Body of pancreas (tissue), 4 donors: ENCODE measurements at regions not wholly inside any gene's neighbourhood (a gene's known extent, or its start where the extent isn't known, plus 50 kb on each side); places are given as distances from the start of the nearest gene placed in this dataset.

Source experiments
- ATAC-seq: fragments of 150-250 bp; one replicate; pipeline ENCODE4 v1.9.1; 2016
- DNase-seq, 4 donors: peaks; one replicate each; pipeline ENCODE4 v3.0.0-alpha.2; 2019
- H3K27ac ChIP-seq, 4 donors: fragments of 200-600 bp; sonication (generic); 1 replicate in 3 of 4; 2 replicates in 1 of 4; pipeline versions ENCODE4 v1.5.1 to v1.6.1; 2016 to 2019; ENCODE audit warnings: mild to moderate bottlenecking in 1 of 4, mixed read lengths in 1 of 4, moderate library complexity in 1 of 4
- H3K27me3 ChIP-seq, 2 donors: fragments of 200-600 bp; sonication (generic); one replicate each; pipeline ENCODE4 v1.6.0; 2016; ENCODE audit warnings: mild to moderate bottlenecking in 1 of 2
- H3K36me3 ChIP-seq, 2 donors: fragments of 200-600 bp; sonication (generic); replicated peaks in 1 of 2; 2 replicates each; pipeline ENCODE4 v1.5.1; 2016; ENCODE audit warnings: low read depth in 2 of 2; ENCODE audit not compliant: insufficient read depth in 1 of 2
- H3K4me1 ChIP-seq: fragments of 200-600 bp; sonication (generic); one replicate; pipeline ENCODE4 v1.6.0; 2016
- H3K4me3 ChIP-seq, 2 donors: fragments of 200-600 bp; sonication (generic); 1 replicate in 1 of 2; 2 replicates in 1 of 2; pipeline ENCODE4 v1.5.1; 2016 to 2019
- H3K9me3 ChIP-seq, 3 donors: fragments of 200-600 bp; sonication (generic); 1 replicate in 2 of 3; 2 replicates in 1 of 3; pipeline ENCODE4 v1.5.1; 2016
- POLR2A ChIP-seq, 3 donors: fragments of 450-650 bp; IDR thresholded peaks; one replicate each; pipeline ENCODE4 v1.6.1; 2016; ENCODE audit warnings: antibody characterized with exemption in 3 of 3, mild to moderate bottlenecking in 2 of 3
- WGBS, 2 donors: methylation state at CpG; one replicate each; pipeline ENCODE4 v1.1.5; 2017; 5-methylcytosine and 5-hydroxymethylcytosine counted together
- intact Hi-C: fragments of 100-400 bp; cut with DNase I; formaldehyde crosslinking; loops from one replicate; pipeline ENCODE4 v1.15.1; 2023
- TF ChIP-seq, protein P1 (sequence below), 7 experiments: fragments of 450-650 bp in 4 of 7; fragments of 200-600 bp in 3 of 7; sonication (generic) in 3 of 7; IDR thresholded peaks; one replicate each; pipeline ENCODE4 v1.5.1; 2016 to 2019; ENCODE audit warnings: antibody characterized with exemption in 7 of 7

GRCh38 chr5:125103459-125103858 is 357.0 kb upstream of the ZNF608 start:
- intact Hi-C loops, result no loop called here
- TF ChIP-seq, protein P1, sequence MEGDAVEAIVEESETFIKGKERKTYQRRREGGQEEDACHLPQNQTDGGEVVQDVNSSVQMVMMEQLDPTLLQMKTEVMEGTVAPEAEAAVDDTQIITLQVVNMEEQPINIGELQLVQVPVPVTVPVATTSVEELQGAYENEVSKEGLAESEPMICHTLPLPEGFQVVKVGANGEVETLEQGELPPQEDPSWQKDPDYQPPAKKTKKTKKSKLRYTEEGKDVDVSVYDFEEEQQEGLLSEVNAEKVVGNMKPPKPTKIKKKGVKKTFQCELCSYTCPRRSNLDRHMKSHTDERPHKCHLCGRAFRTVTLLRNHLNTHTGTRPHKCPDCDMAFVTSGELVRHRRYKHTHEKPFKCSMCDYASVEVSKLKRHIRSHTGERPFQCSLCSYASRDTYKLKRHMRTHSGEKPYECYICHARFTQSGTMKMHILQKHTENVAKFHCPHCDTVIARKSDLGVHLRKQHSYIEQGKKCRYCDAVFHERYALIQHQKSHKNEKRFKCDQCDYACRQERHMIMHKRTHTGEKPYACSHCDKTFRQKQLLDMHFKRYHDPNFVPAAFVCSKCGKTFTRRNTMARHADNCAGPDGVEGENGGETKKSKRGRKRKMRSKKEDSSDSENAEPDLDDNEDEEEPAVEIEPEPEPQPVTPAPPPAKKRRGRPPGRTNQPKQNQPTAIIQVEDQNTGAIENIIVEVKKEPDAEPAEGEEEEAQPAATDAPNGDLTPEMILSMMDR (IDR thresholded peaks at IDR 0.05), result no peak
- ATAC-seq (no peak), DNase-seq (no peak)
- Histone ChIP-seq H3K9me3 (no peaks in the 10 kb centered on the region), H3K4me3 (no peak overlapping the region), H3K36me3 (no peaks in the 10 kb centered on the region), H3K27ac (no peak overlapping the region), H3K4me1 (no peaks in the 10 kb centered on the region), H3K27me3 (no peaks in the 10 kb centered on the region)
- 63 to 64% methylated on average over 1 of the region's 1 CpG for WGBS, 2 donors

DNA sequence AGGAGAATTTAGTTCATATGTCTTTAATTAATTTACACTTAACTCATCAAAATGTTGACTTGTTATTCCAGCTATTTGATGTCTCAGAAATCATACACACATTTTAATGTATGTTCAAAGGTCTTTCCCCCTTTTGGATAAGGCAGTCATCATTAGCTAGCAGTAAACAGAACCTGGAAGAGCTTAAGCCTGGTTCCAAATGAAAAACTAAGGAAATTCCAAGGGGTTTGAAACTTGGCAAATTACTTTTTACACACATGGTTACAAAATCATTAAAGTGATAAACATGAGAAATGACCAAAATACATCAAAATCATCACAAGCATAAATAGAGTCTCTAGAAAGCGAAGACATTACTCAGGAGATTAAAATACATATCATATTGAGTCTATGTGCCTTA is 359.8 kb upstream of the ZNF608 start:
- Histone ChIP-seq H3K27me3 (no peaks in the 10 kb centered on the region), H3K4me3 (no peak overlapping the region), H3K4me1 (no peaks in the 10 kb centered on the region), H3K27ac (no peak overlapping the region), H3K36me3 (no peaks in the 10 kb centered on the region), H3K9me3 (no peaks in the 10 kb centered on the region)
- intact Hi-C loops, result no loop called here
- ATAC-seq (no peak), DNase-seq (no peak)
- TF ChIP-seq, protein P1 (IDR thresholded peaks at IDR 0.05), result no peak
- no peak for TF ChIP-seq POLR2A (IDR thresholded peaks at IDR 0.05)
- WGBS, 2 donors, result 89 to 91% methylated on average over 1 of the region's 1 CpG

GRCh38 chr5:125106881-125107280 is 360.4 kb upstream of the ZNF608 start:
- no peak overlapping the region for H3K27ac ChIP-seq
- TF ChIP-seq POLR2A (IDR thresholded peaks at IDR 0.05), result no peak
- TF ChIP-seq, protein P1 (IDR thresholded peaks at IDR 0.05), result no peak
- no peaks in the 10 kb centered on the region for H3K4me1 ChIP-seq
- no peaks in the 10 kb centered on the region for H3K27me3 ChIP-seq
- intact Hi-C loops, result no loop called here
- no peak overlapping the region for H3K4me3 ChIP-seq
- ATAC-seq (no peak), DNase-seq (no peak)
- no peaks in the 10 kb centered on the region for H3K9me3 ChIP-seq
- H3K36me3 ChIP-seq, result no peaks in the 10 kb centered on the region

- Histone ChIP-seq H3K4me1 (no peaks in the 10 kb centered on the region), H3K4me3 (no peak overlapping the region), H3K36me3 (no peaks in the 10 kb centered on the region), H3K27me3 (no peaks in the 10 kb centered on the region), H3K9me3 (no peaks in the 10 kb centered on the region), H3K27ac (no peak overlapping the region)
- intact Hi-C loops, result no loop called here
- TF ChIP-seq, protein P1 (IDR thresholded peaks at IDR 0.05), result no peak
- TF ChIP-seq POLR2A (IDR thresholded peaks at IDR 0.05), result no peak
- ATAC-seq (no peak), DNase-seq (no peak)
Observed at GRCh38 chr5:125109293-125109692, 362.9 kb upstream of the ZNF608 start.

GRCh38 chr5:125109816-125110215 is 363.4 kb upstream of the ZNF608 start:
- no peak overlapping the region for H3K4me3 ChIP-seq
- no peak overlapping the region for H3K27ac ChIP-seq
- no peak for TF ChIP-seq POLR2A (IDR thresholded peaks at IDR 0.05)
- TF ChIP-seq, protein P1 (IDR thresholded peaks at IDR 0.05), result no peak
- no peak for ATAC-seq
- H3K4me1 ChIP-seq, result no peaks in the 10 kb centered on the region
- intact Hi-C loops, result no loop called here
- no peak for DNase-seq
- no peaks in the 10 kb centered on the region for H3K27me3 ChIP-seq
- 86 to 90% methylated on average over 1 of the region's 1 CpG for WGBS, 2 donors
- no peaks in the 10 kb centered on the region for H3K9me3 ChIP-seq
- no peaks in the 10 kb centered on the region for H3K36me3 ChIP-seq
